NT2/D1 (cell line): ENCODE measurements at regions not wholly inside any gene's neighbourhood (a gene's known extent, or its start where the extent isn't known, plus 50 kb on each side); places are given as distances from the start of the nearest gene placed in this dataset.

Source experiments
- SUZ12 ChIP-seq: IDR thresholded peaks from 2 replicates; pipeline ENCODE4 v1.6.1; 2011; ENCODE audit not compliant: insufficient read length, insufficient read depth; ENCODE audit errors: extremely low read depth
- YY1 ChIP-seq: IDR thresholded peaks from 2 replicates; pipeline ENCODE4 v1.6.1; 2011; ENCODE audit not compliant: insufficient read length, insufficient read depth
- ZNF274 ChIP-seq: IDR thresholded peaks from 2 replicates; pipeline ENCODE4 v1.6.1; 2011; ENCODE audit warnings: mild to moderate bottlenecking, low read depth, low read length

GRCh38 chr16:52191531-52192134 is 355.3 kb downstream of the TOX3 start:
- TF ChIP-seq SUZ12 (no peak), ZNF274 (no peak), YY1 (no peak)
